H1 (cell line): ENCODE measurements at regions not wholly inside any gene's neighbourhood (a gene's known extent, or its start where the extent isn't known, plus 50 kb on each side); places are given as distances from the start of the nearest gene placed in this dataset.

ENCODE experiments used
- CTCF ChIA-PET: fragments of 300-600 bp; sonication (Branson Sonifier 250); formaldehyde crosslinking; loops from one replicate; lab custom pipeline; 2021; ENCODE audit not compliant: partially characterized antibody; lab: Charles Lee
- POLR2A ChIA-PET: fragments of 300-600 bp; sonication (Branson Sonifier 250); formaldehyde crosslinking; loops from one replicate; lab custom pipeline; 2021; ENCODE audit warnings: inconsistent platforms; ENCODE audit not compliant: partially characterized antibody; lab: Charles Lee
- DNase-seq, 2 experiments: peaks; one replicate each; pipeline versions ENCODE4 v3.0.0 to v3.0.0-alpha.2; 2010 to 2022; ENCODE audit warnings: low spot score in 2 of 2, low read depth in 1 of 2, mixed read lengths in 1 of 2
- FAIRE-seq: peaks from 2 replicates; lab custom pipeline; 2011; peaks lifted over from hg19 to GRCh38; lab: Jason Lieb, UNC
- H2AFZ ChIP-seq: 2 replicates; pipeline ENCODE4 v1.8.1; 2012; ENCODE audit warnings: low read length, inconsistent platforms
- H2AK5ac ChIP-seq: 2 replicates; pipeline ENCODE4 v1.6.1; 2013; ENCODE audit warnings: low read depth, low read length
- H2BK120ac ChIP-seq: replicated peaks from 2 replicates; pipeline ENCODE3; 2013; ENCODE audit warnings: low read depth, low read length, inconsistent platforms
- H2BK12ac ChIP-seq: 2 replicates; pipeline ENCODE4 v1.6.1; 2013; ENCODE audit warnings: low read depth, low read length
- H2BK15ac ChIP-seq: 2 replicates; pipeline ENCODE4 v1.6.1; 2013; ENCODE audit warnings: low read length
- H2BK20ac ChIP-seq: 2 replicates; pipeline ENCODE4 v1.6.1; 2013; ENCODE audit warnings: low read length
- H2BK5ac ChIP-seq: 2 replicates; pipeline ENCODE4 v1.6.1; 2013; ENCODE audit warnings: low read depth, low read length
- H3K14ac ChIP-seq: 2 replicates; pipeline ENCODE4 v1.6.1; 2013; ENCODE audit warnings: inconsistent platforms; ENCODE audit not compliant: insufficient read length
- H3K18ac ChIP-seq: 2 replicates; pipeline ENCODE4 v1.6.1; 2013; ENCODE audit warnings: low read length; ENCODE audit errors: extremely low read depth
- H3K23ac ChIP-seq: 2 replicates; pipeline ENCODE4 v1.6.1; 2013; ENCODE audit warnings: inconsistent platforms; ENCODE audit not compliant: insufficient read length
- H3K23me2 ChIP-seq: 2 replicates; pipeline ENCODE4 v1.6.1; 2013; ENCODE audit warnings: low read depth, low read length
- H3K27ac ChIP-seq: 2 replicates; pipeline ENCODE4 v1.6.1; 2011; ENCODE audit warnings: low read depth, low read length, inconsistent platforms
- H3K27me3 ChIP-seq, 4 experiments: replicated peaks in 1 of 4; 1 replicate in 1 of 4; 2 replicates in 3 of 4; pipeline versions ENCODE4 v1.6.1 to v1.8.1; 2011 to 2013; ENCODE audit warnings: low read length in 3 of 4, mild to moderate bottlenecking in 3 of 4, inconsistent platforms in 2 of 4, mixed read lengths in 2 of 4, moderate library complexity in 1 of 4; ENCODE audit not compliant: control insufficient read depth in 3 of 4, insufficient read depth in 3 of 4; ENCODE audit errors: extremely low read depth in 1 of 4
- H3K36me3 ChIP-seq, 4 experiments: 2 replicates each; pipeline versions ENCODE4 v1.6.1 to v1.8.1; 2011 to 2013; ENCODE audit warnings: mild to moderate bottlenecking in 4 of 4, low read length in 3 of 4, moderate library complexity in 2 of 4, control low read depth in 1 of 4, inconsistent platforms in 1 of 4; ENCODE audit not compliant: insufficient read depth in 4 of 4, control insufficient read depth in 2 of 4
- H3K4ac ChIP-seq: replicated peaks from 2 replicates; pipeline ENCODE3; 2013; ENCODE audit warnings: low read length, low read depth, mixed read lengths, inconsistent platforms; ENCODE audit not compliant: insufficient read length
- H3K4me1 ChIP-seq, 4 experiments: replicated peaks in 1 of 4; 1 replicate in 1 of 4; 2 replicates in 3 of 4; pipeline versions ENCODE4 v1.6.1 to v1.8.1; 2011 to 2013; ENCODE audit warnings: low read length in 3 of 4, inconsistent platforms in 2 of 4, mixed read lengths in 1 of 4; ENCODE audit not compliant: insufficient read depth in 4 of 4, control insufficient read depth in 3 of 4
- H3K4me2 ChIP-seq, 2 experiments: 2 replicates each; pipeline versions ENCODE4 v1.6.1 to v1.8.1; 2011 to 2013; ENCODE audit warnings: low read depth in 2 of 2, low read length in 2 of 2, control low read depth in 1 of 2, inconsistent platforms in 1 of 2, mild to moderate bottlenecking in 1 of 2; ENCODE audit not compliant: insufficient read depth in 1 of 2
- H3K4me3 ChIP-seq, 4 experiments: fragments of 200-600, 300-600 bp in 1 of 4; sonication (generic), shearing (Covaris generic), sonication (Bioruptor Twin) in 1 of 4; 2 replicates each; pipeline versions ENCODE4 v1.5.1 to v1.8.1; 2011 to 2016; ENCODE audit warnings: low read length in 4 of 4, low read depth in 3 of 4, control low read depth in 2 of 4, inconsistent platforms in 2 of 4, mild to moderate bottlenecking in 2 of 4, mixed read lengths in 1 of 4, moderate library complexity in 1 of 4; ENCODE audit not compliant: insufficient read depth in 2 of 4; ENCODE audit errors: extremely low read depth in 1 of 4
- H3K56ac ChIP-seq: replicated peaks from 2 replicates; pipeline ENCODE3; 2013; ENCODE audit warnings: low read depth, mild to moderate bottlenecking, mixed read lengths, low read length, inconsistent platforms; ENCODE audit not compliant: insufficient read length
- H3K79me1 ChIP-seq: 2 replicates; pipeline ENCODE4 v1.6.1; 2013; ENCODE audit warnings: low read depth, low read length, control low read depth
- H3K79me2 ChIP-seq, 2 experiments: 2 replicates each; pipeline versions ENCODE4 v1.6.1 to v1.8.1; 2012 to 2013; ENCODE audit warnings: low read length in 2 of 2, mild to moderate bottlenecking in 2 of 2, inconsistent platforms in 1 of 2; ENCODE audit not compliant: insufficient read depth in 2 of 2, control insufficient read depth in 1 of 2
- H3K9ac ChIP-seq, 4 experiments: replicated peaks in 1 of 4; 1 replicate in 1 of 4; 2 replicates in 3 of 4; pipeline versions ENCODE4 v1.6.1 to v1.8.1; 2011 to 2013; ENCODE audit warnings: low read depth in 3 of 4, low read length in 3 of 4, control low read depth in 2 of 4, mild to moderate bottlenecking in 2 of 4, moderate library complexity in 2 of 4, inconsistent platforms in 1 of 4; ENCODE audit errors: extremely low read depth in 1 of 4
- H3K9me3 ChIP-seq, 2 experiments: 2 replicates each; pipeline versions ENCODE4 v1.6.1 to v1.8.1; 2012 to 2013; ENCODE audit warnings: mild to moderate bottlenecking in 2 of 2, moderate library complexity in 2 of 2, control low read depth in 1 of 2, inconsistent platforms in 1 of 2, low read depth in 1 of 2, low read length in 1 of 2, mixed read lengths in 1 of 2; ENCODE audit not compliant: insufficient read depth in 2 of 2
- H4K20me1 ChIP-seq, 2 experiments: replicated peaks in 1 of 2; 2 replicates each; pipeline versions ENCODE3 to v1.8.1; 2011 to 2013; ENCODE audit warnings: inconsistent platforms in 2 of 2, low read length in 2 of 2, mild to moderate bottlenecking in 1 of 2; ENCODE audit not compliant: insufficient read depth in 2 of 2, control insufficient read depth in 1 of 2
- H4K5ac ChIP-seq: 2 replicates; pipeline ENCODE4 v1.6.1; 2013; ENCODE audit warnings: low read length, low read depth, mixed read lengths, inconsistent platforms; ENCODE audit not compliant: insufficient read length
- H4K8ac ChIP-seq: 2 replicates; pipeline ENCODE4 v1.8.0; 2013; ENCODE audit warnings: mild to moderate bottlenecking, moderate library complexity, low read length, inconsistent platforms; ENCODE audit not compliant: insufficient read depth; ENCODE audit errors: extremely low read depth
- H4K91ac ChIP-seq: replicated peaks from 2 replicates; pipeline ENCODE3; 2013; ENCODE audit warnings: low read length, mixed read lengths, inconsistent platforms; ENCODE audit not compliant: insufficient read length
- BACH1 ChIP-seq: IDR thresholded peaks from 2 replicates; pipeline ENCODE4 v1.6.1; 2012; ENCODE audit warnings: low read length, improper control_type of control experiment
- CBX8 ChIP-seq: fragments of 300-800, 300-1000 bp; sonication (generic); IDR thresholded peaks from 2 replicates; pipeline ENCODE4 v1.7.1; 2016; ENCODE audit warnings: low read depth, low read length, borderline replicate concordance
- CEBPB ChIP-seq: IDR thresholded peaks from 2 replicates; pipeline ENCODE4 v1.6.1; 2012; ENCODE audit warnings: low read depth, low read length
- CTBP2 ChIP-seq: IDR thresholded peaks from 2 replicates; pipeline ENCODE4 v1.7.0; 2011; ENCODE audit warnings: borderline replicate concordance, mild to moderate bottlenecking, moderate library complexity, mixed read lengths, low read length; ENCODE audit not compliant: insufficient read depth, insufficient read length
- EGR1 ChIP-seq: IDR thresholded peaks from 2 replicates; pipeline ENCODE4 v1.6.1; 2011; ENCODE audit warnings: low read depth, low read length, borderline replicate concordance
- GABPA ChIP-seq: IDR thresholded peaks from 2 replicates; pipeline ENCODE4 v1.6.1; 2011; ENCODE audit warnings: mild to moderate bottlenecking, low read length, moderate library complexity, borderline replicate concordance; ENCODE audit not compliant: insufficient read depth
- JUN ChIP-seq: IDR thresholded peaks from 2 replicates; pipeline ENCODE4 v1.6.1; 2011; ENCODE audit warnings: low read depth, mild to moderate bottlenecking, improper control_type of control experiment, low read length
- SIRT6 ChIP-seq: IDR thresholded peaks from one replicate; pipeline ENCODE4 v1.7.1; 2012; ENCODE audit warnings: low read length, inconsistent platforms
- SP1 ChIP-seq: IDR thresholded peaks from 2 replicates; pipeline ENCODE4 v1.6.1; 2011; ENCODE audit warnings: low read depth, low read length
- SP2 ChIP-seq: IDR thresholded peaks from 2 replicates; pipeline ENCODE4 v1.6.1; 2012; ENCODE audit warnings: mild to moderate bottlenecking, low read length, inconsistent platforms
- YY1 ChIP-seq: IDR thresholded peaks from 2 replicates; pipeline ENCODE4 v1.6.1; 2011; ENCODE audit warnings: low read depth, mild to moderate bottlenecking, low read length
- WGBS, 2 experiments: shearing (Covaris generic) in 1 of 2; methylation state at CpG; one replicate each; pipeline versions ENCODE4 v1.1.6 to v1.1.7; 2013 to 2015; ENCODE audit warnings: low lambda C conversion rate in 2 of 2, mixed read lengths in 2 of 2, inconsistent platforms in 1 of 2, low coverage in 1 of 2, missing lambda C conversion rate in 1 of 2; ENCODE audit not compliant: insufficient replicate concordance in 2 of 2, insufficient coverage in 1 of 2, insufficient read length in 1 of 2; ENCODE audit errors: extremely low coverage in 1 of 2, missing lambda C conversion rate in 1 of 2; 5-methylcytosine and 5-hydroxymethylcytosine counted together
- TF ChIP-seq, protein P1 (sequence below), 3 experiments: IDR thresholded peaks; 1 replicate in 2 of 3; 2 replicates in 1 of 3; pipeline versions ENCODE4 v1.5.1 to v1.6.1; 2011; ENCODE audit warnings: low read length in 3 of 3, mild to moderate bottlenecking in 3 of 3, inconsistent platforms in 2 of 3, low read depth in 1 of 3, moderate library complexity in 1 of 3; ENCODE audit not compliant: insufficient read depth in 1 of 3; ENCODE audit errors: control extremely low read depth in 1 of 3
- TF ChIP-seq, protein P2 (sequence below): IDR thresholded peaks from 2 replicates; pipeline ENCODE4 v1.6.1; 2011; ENCODE audit warnings: low read length, improper control_type of control experiment

DNA sequence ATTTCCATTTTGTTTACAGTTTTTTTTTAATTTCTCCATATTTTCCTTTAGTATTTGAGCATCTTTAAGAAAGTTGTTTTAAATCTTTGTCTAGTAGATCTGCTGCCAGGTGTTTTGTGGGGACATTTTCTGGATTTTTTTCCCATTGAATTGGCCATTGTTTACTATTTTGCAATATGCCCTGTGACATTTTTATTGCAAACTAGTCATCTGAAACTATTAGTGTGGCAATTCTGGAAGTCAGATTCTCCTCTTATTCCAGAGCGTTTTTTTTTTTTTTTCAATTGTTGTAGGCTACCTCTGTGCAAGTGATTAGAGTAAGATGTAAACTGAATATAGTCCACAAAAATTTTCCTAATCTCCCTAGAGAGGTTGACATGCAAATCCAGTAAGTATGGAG lies 334.2 kb downstream of the PYDC2 start:
- Histone ChIP-seq H4K20me1 (no peaks in the 10 kb centered on the region), H3K9ac (no peak overlapping the region), H2AK5ac (no peak overlapping the region), H3K36me3 (no peaks in the 10 kb centered on the region), H3K4me1 (no peaks in the 10 kb centered on the region), H3K56ac (no peak overlapping the region), H3K27ac (no peak overlapping the region), H3K4me3 (no peak overlapping the region), H3K4ac (no peak overlapping the region), H4K5ac (no peak overlapping the region), H3K14ac (no peak overlapping the region), H3K79me2 (no peaks in the 10 kb centered on the region), H2AFZ (no peak overlapping the region), H2BK20ac (no peak overlapping the region), H3K4me2 (no peak overlapping the region), H4K8ac (no peak overlapping the region), H3K79me1 (no peaks in the 10 kb centered on the region), H2BK5ac (no peak overlapping the region), H2BK15ac (no peak overlapping the region), H3K27me3 (no peaks in the 10 kb centered on the region), H2BK120ac (no peak overlapping the region), H4K91ac (no peak overlapping the region), H3K9me3 (peaks cover 7 to 9% of the 10 kb centered on the region in 2 experiments), H3K23ac (no peak overlapping the region), H2BK12ac (no peak overlapping the region), H3K18ac (no peak overlapping the region), H3K23me2 (no peaks in the 10 kb centered on the region)
- WGBS, 2 experiments, result 76% methylated on average over 1 of the region's 1 CpG; no CpG with 5 or more reads in 1 of the 2 experiments
- no peak for DNase-seq
- FAIRE-seq, result no peak
- POLR2A ChIA-PET, result no interaction called here
- CTCF ChIA-PET, result no interaction called here
- TF ChIP-seq CTBP2, result no peak
- no peak for TF ChIP-seq SP1
- no peak for TF ChIP-seq SP2
- TF ChIP-seq CBX8, result no peak
- TF ChIP-seq EGR1, result no peak
- TF ChIP-seq GABPA, result no peak
- TF ChIP-seq, protein P1, sequence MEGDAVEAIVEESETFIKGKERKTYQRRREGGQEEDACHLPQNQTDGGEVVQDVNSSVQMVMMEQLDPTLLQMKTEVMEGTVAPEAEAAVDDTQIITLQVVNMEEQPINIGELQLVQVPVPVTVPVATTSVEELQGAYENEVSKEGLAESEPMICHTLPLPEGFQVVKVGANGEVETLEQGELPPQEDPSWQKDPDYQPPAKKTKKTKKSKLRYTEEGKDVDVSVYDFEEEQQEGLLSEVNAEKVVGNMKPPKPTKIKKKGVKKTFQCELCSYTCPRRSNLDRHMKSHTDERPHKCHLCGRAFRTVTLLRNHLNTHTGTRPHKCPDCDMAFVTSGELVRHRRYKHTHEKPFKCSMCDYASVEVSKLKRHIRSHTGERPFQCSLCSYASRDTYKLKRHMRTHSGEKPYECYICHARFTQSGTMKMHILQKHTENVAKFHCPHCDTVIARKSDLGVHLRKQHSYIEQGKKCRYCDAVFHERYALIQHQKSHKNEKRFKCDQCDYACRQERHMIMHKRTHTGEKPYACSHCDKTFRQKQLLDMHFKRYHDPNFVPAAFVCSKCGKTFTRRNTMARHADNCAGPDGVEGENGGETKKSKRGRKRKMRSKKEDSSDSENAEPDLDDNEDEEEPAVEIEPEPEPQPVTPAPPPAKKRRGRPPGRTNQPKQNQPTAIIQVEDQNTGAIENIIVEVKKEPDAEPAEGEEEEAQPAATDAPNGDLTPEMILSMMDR (IDR thresholded peaks at IDR 0.05; ENCODE audit: control extremely low read depth in 1 of 3, insufficient read depth in 1 of 3, low read depth in 1 of 3, low read length in 3 of 3), result no peak
- TF ChIP-seq JUN, result no peak
- no peak for TF ChIP-seq SIRT6
- TF ChIP-seq YY1, result no peak
- TF ChIP-seq, protein P2, sequence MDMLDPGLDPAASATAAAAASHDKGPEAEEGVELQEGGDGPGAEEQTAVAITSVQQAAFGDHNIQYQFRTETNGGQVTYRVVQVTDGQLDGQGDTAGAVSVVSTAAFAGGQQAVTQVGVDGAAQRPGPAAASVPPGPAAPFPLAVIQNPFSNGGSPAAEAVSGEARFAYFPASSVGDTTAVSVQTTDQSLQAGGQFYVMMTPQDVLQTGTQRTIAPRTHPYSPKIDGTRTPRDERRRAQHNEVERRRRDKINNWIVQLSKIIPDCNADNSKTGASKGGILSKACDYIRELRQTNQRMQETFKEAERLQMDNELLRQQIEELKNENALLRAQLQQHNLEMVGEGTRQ, result no peak
- no peak for TF ChIP-seq CEBPB
- no peak for TF ChIP-seq BACH1
